HL-60 (cell line): ENCODE measurements at regions not wholly inside any gene's neighbourhood (a gene's known extent, or its start where the extent isn't known, plus 50 kb on each side); places are given as distances from the start of the nearest gene placed in this dataset.

Experiments
- DNase-seq, 2 experiments: peaks; one replicate each; pipeline ENCODE4 v3.0.0-alpha.2; 2010 to 2020; ENCODE audit warnings: low read depth in 1 of 2, low spot score in 1 of 2
- H3K27ac ChIP-seq: fragments of 250-450 bp; sonication (Bioruptor Pico); replicated peaks from 2 replicates; pipeline ENCODE4 v1.5.1; 2020; ENCODE audit warnings: mild to moderate bottlenecking, moderate library complexity
- H3K27me3 ChIP-seq: fragments of 250-450 bp; sonication (Bioruptor Pico); 2 replicates; pipeline ENCODE4 v1.5.1; 2021; ENCODE audit warnings: mild to moderate bottlenecking, moderate library complexity; ENCODE audit not compliant: insufficient read depth, poor library complexity, severe bottlenecking
- H3K4me3 ChIP-seq: replicated peaks from 2 replicates; pipeline ENCODE4 v1.5.1; 2011; ENCODE audit warnings: mild to moderate bottlenecking, control low read depth, low read length; ENCODE audit not compliant: insufficient read depth
- CTCF ChIP-seq: IDR thresholded peaks from one replicate; pipeline ENCODE4 v1.5.1; 2011; ENCODE audit warnings: low read length, control low read depth, inconsistent platforms; ENCODE audit not compliant: insufficient read depth
- GABPA ChIP-seq: IDR thresholded peaks from 2 replicates; pipeline ENCODE4 v1.6.1; 2012; ENCODE audit warnings: low read depth
- POLR2AphosphoS5 ChIP-seq: IDR thresholded peaks from 2 replicates; pipeline ENCODE4 v1.6.1; 2012; ENCODE audit warnings: low read depth
- REST ChIP-seq: IDR thresholded peaks from 2 replicates; pipeline ENCODE4 v1.6.1; 2012; ENCODE audit warnings: low read depth; ENCODE audit not compliant: insufficient replicate concordance
- SPI1 ChIP-seq: IDR thresholded peaks from 2 replicates; pipeline ENCODE4 v1.6.1; 2012; ENCODE audit warnings: low read depth, mild to moderate bottlenecking, borderline replicate concordance

GRCh38 chr1:73813716-73814115 lies 384.3 kb downstream of the LRRIQ3 start:
- no peak for TF ChIP-seq SPI1
- no peak for TF ChIP-seq POLR2AphosphoS5
- no peak for TF ChIP-seq REST
- no peak for TF ChIP-seq CTCF
- no peaks in the 10 kb centered on the region for H3K27me3 ChIP-seq
- H3K4me3 ChIP-seq = no peak overlapping the region
- no peak for DNase-seq
- no peak overlapping the region for H3K27ac ChIP-seq

GRCh38 chr1:73813236-73813635 lies 384.7 kb downstream of the LRRIQ3 start:
- Histone ChIP-seq H3K27ac (no peak overlapping the region), H3K27me3 (no peaks in the 10 kb centered on the region), H3K4me3 (no peak overlapping the region)
- DNase-seq = no peak
- no peak for TF ChIP-seq REST
- no peak for TF ChIP-seq POLR2AphosphoS5
- TF ChIP-seq CTCF = no peak
- TF ChIP-seq SPI1 = no peak
- no peak for TF ChIP-seq GABPA

GRCh38 chr1:73811798-73812197 lies 386.2 kb downstream of the LRRIQ3 start:
- no peaks in the 10 kb centered on the region for H3K27me3 ChIP-seq
- H3K4me3 ChIP-seq = no peak overlapping the region
- no peak for TF ChIP-seq SPI1
- TF ChIP-seq GABPA = no peak
- no peak for TF ChIP-seq CTCF
- TF ChIP-seq POLR2AphosphoS5 = no peak
- TF ChIP-seq REST = no peak
- no peak overlapping the region for H3K27ac ChIP-seq
- no peak for DNase-seq
